GM12874 (cell line): ENCODE measurements at regions not wholly inside any gene's neighbourhood (a gene's known extent, or its start where the extent isn't known, plus 50 kb on each side); places are given as distances from the start of the nearest gene placed in this dataset.

Experiments used
- TF ChIP-seq, protein P1 (sequence below): IDR thresholded peaks from 2 replicates; pipeline ENCODE4 v1.5.1; 2011; ENCODE audit warnings: low read depth, mild to moderate bottlenecking, control low read depth, low read length, moderate library complexity; ENCODE audit not compliant: insufficient read depth

GRCh38 chr17:33765871-33766270 is 472.8 kb upstream of the ASIC2 start:
- TF ChIP-seq, protein P1, sequence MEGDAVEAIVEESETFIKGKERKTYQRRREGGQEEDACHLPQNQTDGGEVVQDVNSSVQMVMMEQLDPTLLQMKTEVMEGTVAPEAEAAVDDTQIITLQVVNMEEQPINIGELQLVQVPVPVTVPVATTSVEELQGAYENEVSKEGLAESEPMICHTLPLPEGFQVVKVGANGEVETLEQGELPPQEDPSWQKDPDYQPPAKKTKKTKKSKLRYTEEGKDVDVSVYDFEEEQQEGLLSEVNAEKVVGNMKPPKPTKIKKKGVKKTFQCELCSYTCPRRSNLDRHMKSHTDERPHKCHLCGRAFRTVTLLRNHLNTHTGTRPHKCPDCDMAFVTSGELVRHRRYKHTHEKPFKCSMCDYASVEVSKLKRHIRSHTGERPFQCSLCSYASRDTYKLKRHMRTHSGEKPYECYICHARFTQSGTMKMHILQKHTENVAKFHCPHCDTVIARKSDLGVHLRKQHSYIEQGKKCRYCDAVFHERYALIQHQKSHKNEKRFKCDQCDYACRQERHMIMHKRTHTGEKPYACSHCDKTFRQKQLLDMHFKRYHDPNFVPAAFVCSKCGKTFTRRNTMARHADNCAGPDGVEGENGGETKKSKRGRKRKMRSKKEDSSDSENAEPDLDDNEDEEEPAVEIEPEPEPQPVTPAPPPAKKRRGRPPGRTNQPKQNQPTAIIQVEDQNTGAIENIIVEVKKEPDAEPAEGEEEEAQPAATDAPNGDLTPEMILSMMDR: no peak

DNA sequence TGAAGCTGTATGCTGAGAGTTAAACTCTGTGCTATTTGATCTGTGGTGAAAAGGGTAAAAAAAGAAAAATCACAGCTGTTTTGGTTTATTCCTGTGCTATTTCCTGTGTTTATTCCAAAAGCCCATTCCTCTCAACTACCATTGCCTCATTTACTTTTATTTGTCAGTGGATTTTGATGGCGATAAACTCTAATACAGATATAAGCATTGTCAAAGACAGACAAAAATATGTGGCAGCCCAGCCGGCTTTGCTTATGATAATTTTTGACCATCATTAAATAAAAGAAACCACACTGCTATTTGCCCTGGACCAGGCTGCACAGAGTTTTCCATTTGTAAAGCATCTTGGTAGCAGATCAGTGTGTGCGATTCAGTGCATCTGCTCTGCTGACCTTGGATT is 473.6 kb upstream of the ASIC2 start:
- TF ChIP-seq, protein P1: no peak

DNA sequence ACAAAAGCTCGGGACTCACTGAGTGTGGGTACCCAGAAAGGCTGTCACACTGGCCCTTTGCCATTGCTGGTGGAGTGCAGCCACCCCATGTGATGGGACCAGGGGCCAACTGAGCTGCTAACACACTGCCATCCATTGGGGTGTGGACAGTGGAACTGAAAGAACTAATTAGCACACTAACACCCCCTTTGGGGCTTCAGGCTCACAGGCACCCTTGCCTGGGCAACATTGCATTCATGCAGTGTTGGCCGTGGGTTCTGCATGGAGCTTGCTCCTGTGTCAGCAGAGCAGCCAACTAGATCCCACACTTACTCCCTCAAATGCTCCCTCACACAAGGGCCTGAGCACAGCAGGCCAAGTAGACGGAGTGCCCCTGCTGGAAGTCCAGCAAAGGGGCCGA is 476.0 kb upstream of the ASIC2 start:
- TF ChIP-seq, protein P1: no peak

DNA sequence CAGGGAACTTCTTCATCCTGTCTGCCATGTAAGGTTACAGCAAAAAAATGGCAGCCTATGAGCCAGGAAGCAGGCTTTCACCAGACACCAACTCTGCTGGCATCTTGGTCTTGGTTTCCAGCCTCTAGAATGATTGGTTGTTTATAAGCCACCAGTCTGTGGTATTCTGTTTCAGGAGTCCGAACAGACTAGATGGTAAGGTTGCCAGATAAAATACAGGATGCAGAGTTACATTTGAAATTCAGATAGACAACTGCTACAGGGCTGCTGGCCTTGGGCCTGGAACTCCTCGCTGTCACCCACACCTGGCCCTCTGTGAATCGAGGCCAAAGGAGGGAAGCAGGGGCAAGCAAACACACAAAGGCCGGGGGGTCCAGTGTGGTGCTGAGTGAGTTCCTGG is 478.8 kb upstream of the CCL2 start:
- TF ChIP-seq, protein P1: no peak

DNA sequence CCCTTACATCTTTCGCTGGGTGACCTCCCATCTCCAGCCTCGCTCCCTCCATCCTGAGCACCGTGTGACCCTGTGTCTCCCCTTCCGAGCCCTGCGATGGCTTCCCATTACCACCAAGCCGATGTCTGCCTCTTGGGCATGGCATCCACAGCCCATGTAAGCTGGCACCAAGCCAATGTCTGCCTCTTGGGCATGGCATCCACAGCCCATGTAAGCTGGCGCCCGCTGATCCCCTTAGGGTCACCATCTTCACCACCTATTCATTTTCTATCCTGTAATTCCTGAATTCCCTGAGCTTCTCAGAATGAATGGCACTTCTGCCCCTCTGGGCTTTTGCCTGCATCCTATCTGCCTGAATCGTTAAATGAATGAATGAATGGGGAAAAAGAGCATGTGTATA is 478.2 kb upstream of the CCL2 start:
- TF ChIP-seq, protein P1: no peak

DNA sequence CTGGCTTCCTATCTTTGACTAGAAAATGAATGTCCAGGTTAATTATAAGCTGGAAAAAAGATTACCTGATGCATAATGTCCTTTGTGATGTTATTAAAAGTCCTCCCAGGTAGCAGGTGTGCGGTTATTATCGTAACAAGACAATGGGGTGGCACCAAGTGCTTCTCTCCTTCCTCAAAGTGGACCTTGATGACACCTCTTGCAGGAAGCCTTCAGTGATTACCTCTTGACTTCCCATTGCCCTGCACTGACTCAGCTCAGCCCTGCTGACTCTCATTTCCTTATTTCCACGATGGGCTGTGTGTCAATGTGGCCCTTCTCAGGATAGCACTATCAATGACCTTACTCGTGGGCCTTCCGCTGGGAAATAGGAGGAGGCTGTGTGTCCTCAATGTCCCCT is 477.4 kb upstream of the CCL2 start:
- TF ChIP-seq, protein P1: no peak

GRCh38 chr17:33778505-33779233 is 476.4 kb upstream of the CCL2 start:
- TF ChIP-seq, protein P1: no peak
